GM19328 (cell line): ENCODE measurements at regions not wholly inside any gene's neighbourhood (a gene's known extent, or its start where the extent isn't known, plus 50 kb on each side); places are given as distances from the start of the nearest gene placed in this dataset.
A peak's percentile ranks its signal among the peaks of the same experiment; 100 is the strongest.

Experiments used
- ATAC-seq: cut with Tn5 transposase; IDR thresholded peaks from one replicate; pipeline ENCODE4 v1.9.1; 2021; ENCODE audit warnings: mild to moderate bottlenecking, moderate library complexity; ENCODE audit not compliant: unreplicated experiment

- no peak for ATAC-seq
These were observed 2387.7 kb upstream of the TENM3 start for GRCh38 chr4:179855469-179855868.

- no peak for ATAC-seq
These were observed 2385.0 kb upstream of the TENM3 start for GRCh38 chr4:179858221-179858620.

GRCh38 chr4:179867300-179867878 lies 2375.8 kb upstream of the TENM3 start:
- ATAC-seq = peak; percentile 98

- no peak for ATAC-seq
These were observed 2371.5 kb upstream of the TENM3 start for GRCh38 chr4:179871726-179872125.

- ATAC-seq = no peak
These were observed 2370.4 kb upstream of the TENM3 start for GRCh38 chr4:179872755-179873154.

GRCh38 chr4:179880756-179881155 lies 2362.4 kb upstream of the TENM3 start:
- ATAC-seq = no peak

GRCh38 chr4:179894066-179894778 lies 2349.0 kb upstream of the TENM3 start:
- no peak for ATAC-seq

GRCh38 chr4:179919587-179919986 lies 2323.6 kb upstream of the TENM3 start:
- ATAC-seq = no peak

- ATAC-seq = no peak
These were observed 2315.7 kb upstream of the TENM3 start for GRCh38 chr4:179927473-179927872.

GRCh38 chr4:179941911-179942310 lies 2301.3 kb upstream of the TENM3 start:
- no peak for ATAC-seq

- ATAC-seq = no peak
These were observed 2266.4 kb upstream of the TENM3 start for GRCh38 chr4:179976777-179977176.

GRCh38 chr4:179977378-179977777 lies 2265.8 kb upstream of the TENM3 start:
- ATAC-seq = no peak

- no peak for ATAC-seq
These were observed 2262.0 kb upstream of the TENM3 start for GRCh38 chr4:179981161-179981560.

GRCh38 chr4:179989975-179990374 lies 2253.2 kb upstream of the TENM3 start:
- peak; percentile 100 for ATAC-seq

- no peak for ATAC-seq
These were observed 2233.9 kb upstream of the TENM3 start for GRCh38 chr4:180009316-180009715.

GRCh38 chr4:180028682-180029081 lies 2214.5 kb upstream of the TENM3 start:
- no peak for ATAC-seq

GRCh38 chr4:180031330-180031729 lies 2211.9 kb upstream of the TENM3 start:
- no peak for ATAC-seq

GRCh38 chr4:180041576-180041975 lies 2201.6 kb upstream of the TENM3 start:
- no peak for ATAC-seq

- ATAC-seq = no peak
These were observed 2190.6 kb upstream of the TENM3 start for GRCh38 chr4:180052629-180053028.

- no peak for ATAC-seq
These were observed 2188.9 kb upstream of the TENM3 start for GRCh38 chr4:180054291-180054690.

GRCh38 chr4:180057299-180057721 lies 2185.9 kb upstream of the TENM3 start:
- ATAC-seq = no peak

- ATAC-seq = peak; percentile 41
These were observed 2185.1 kb upstream of the TENM3 start for GRCh38 chr4:180057891-180058671.
